Neural cell (in vitro differentiated cells): ENCODE measurements at regions not wholly inside any gene's neighbourhood (a gene's known extent, or its start where the extent isn't known, plus 50 kb on each side); places are given as distances from the start of the nearest gene placed in this dataset.

Source experiments
- H2AFZ ChIP-seq: fragments of 200-600, 300-800 bp; sonication (generic), shearing (Covaris generic); 2 replicates; pipeline ENCODE4 v1.6.0; 2014; ENCODE audit warnings: low read depth, mild to moderate bottlenecking, antibody characterized with exemption, low read length, moderate library complexity
- H3F3A ChIP-seq: fragments of 200-600 bp; shearing (Covaris generic); 2 replicates; pipeline ENCODE4 v1.6.1; 2016; ENCODE audit warnings: mild to moderate bottlenecking, moderate library complexity, mixed read lengths, antibody characterized with exemption, low read length; ENCODE audit not compliant: insufficient read depth, poor library complexity, severe bottlenecking
- H3K27ac ChIP-seq: fragments of 200-600, 300-800 bp; sonication (generic), shearing (Covaris generic); 2 replicates; pipeline ENCODE4 v1.5.1; 2014; ENCODE audit warnings: mild to moderate bottlenecking, low read length, moderate library complexity
- H3K27me3 ChIP-seq: fragments of 300-800, 200-600 bp; sonication (generic), shearing (Covaris generic); 2 replicates; pipeline ENCODE4 v1.6.0; 2014; ENCODE audit warnings: mild to moderate bottlenecking, low read depth, low read length, moderate library complexity; ENCODE audit not compliant: insufficient read depth
- H3K36me3 ChIP-seq: fragments of 300-800, 200-600 bp; sonication (generic), shearing (Covaris generic); 2 replicates; pipeline ENCODE4 v1.5.1; 2014; ENCODE audit warnings: mild to moderate bottlenecking, antibody characterized with exemption, low read length, moderate library complexity; ENCODE audit not compliant: insufficient read depth
- H3K4me2 ChIP-seq: fragments of 300-800, 200-600 bp; sonication (generic), shearing (Covaris generic); 2 replicates; pipeline ENCODE4 v1.6.0; 2014; ENCODE audit warnings: mild to moderate bottlenecking, low read length
- H3K4me3 ChIP-seq: fragments of 300-800, 200-600 bp; sonication (generic), shearing (Covaris generic); 2 replicates; pipeline ENCODE4 v1.5.1; 2014; ENCODE audit warnings: mild to moderate bottlenecking, low read length, moderate library complexity
- H3K79me2 ChIP-seq: fragments of 200-600 bp; shearing (Covaris generic); replicated peaks from 2 replicates; pipeline ENCODE4 v1.6.0; 2014; ENCODE audit warnings: mild to moderate bottlenecking, low read length, moderate library complexity; ENCODE audit not compliant: insufficient read depth
- H3K9ac ChIP-seq: fragments of 300-800, 200-600 bp; sonication (generic), shearing (Covaris generic); 2 replicates; pipeline ENCODE4 v1.6.1; 2016; ENCODE audit warnings: mild to moderate bottlenecking, low read length, mixed read lengths
- H3K9me2 ChIP-seq: fragments of 200-600 bp; shearing (Covaris generic); 2 replicates; pipeline ENCODE4 v1.6.1; 2016; ENCODE audit warnings: mild to moderate bottlenecking, low read length, mixed read lengths; ENCODE audit not compliant: insufficient read depth
- H3K9me3 ChIP-seq: fragments of 200-600, 300-800 bp; sonication (generic), shearing (Covaris generic); 2 replicates; pipeline ENCODE4 v1.6.1; 2016; ENCODE audit warnings: mild to moderate bottlenecking, mixed run types, low read length, moderate library complexity, mixed read lengths
- H4K20me1 ChIP-seq: fragments of 200-600 bp; shearing (Covaris generic); 2 replicates; pipeline ENCODE4 v1.6.1; 2016; ENCODE audit warnings: mild to moderate bottlenecking, mixed run types; ENCODE audit not compliant: insufficient read depth
- CTCF ChIP-seq: fragments of 450-650 bp; IDR thresholded peaks from 2 replicates; pipeline ENCODE4 v1.5.1; 2014; ENCODE audit warnings: antibody characterized with exemption, mild to moderate bottlenecking, moderate library complexity; ENCODE audit not compliant: poor library complexity, severe bottlenecking
- EP300 ChIP-seq: fragments of 450-650 bp; conservative IDR thresholded peaks from 2 replicates; pipeline ENCODE4 v1.6.1; 2014; ENCODE audit warnings: antibody characterized with exemption, mild to moderate bottlenecking, moderate library complexity; ENCODE audit not compliant: poor library complexity, severe bottlenecking
- EZH2 ChIP-seq: fragments of 200-600, 300-800 bp; shearing (Covaris generic), sonication (generic); IDR thresholded peaks from 2 replicates; pipeline ENCODE4 v1.6.1; 2014; ENCODE audit warnings: antibody characterized with exemption, low read length, borderline replicate concordance, mild to moderate bottlenecking; ENCODE audit not compliant: insufficient read depth, poor library complexity, severe bottlenecking
- MXI1 ChIP-seq: fragments of 450-650 bp; conservative IDR thresholded peaks from 2 replicates; pipeline ENCODE4 v1.6.1; 2014; ENCODE audit warnings: antibody characterized with exemption, mild to moderate bottlenecking; ENCODE audit not compliant: poor library complexity, severe bottlenecking
- POLR2AphosphoS5 ChIP-seq: IDR thresholded peaks from 2 replicates; pipeline ENCODE4 v1.6.1; 2012
- RAD21 ChIP-seq: fragments of 450-650 bp; conservative IDR thresholded peaks from 2 replicates; pipeline ENCODE4 v1.6.1; 2014; ENCODE audit warnings: antibody characterized with exemption, mild to moderate bottlenecking, moderate library complexity
- SMC3 ChIP-seq: fragments of 450-650 bp; conservative IDR thresholded peaks from 2 replicates; pipeline ENCODE4 v1.6.1; 2014; ENCODE audit warnings: antibody characterized with exemption, mild to moderate bottlenecking, moderate library complexity; ENCODE audit not compliant: poor library complexity
- TAF1 ChIP-seq: IDR thresholded peaks from 2 replicates; pipeline ENCODE4 v1.6.1; 2012; ENCODE audit warnings: low read depth
- TF ChIP-seq, protein P1 (sequence below): IDR thresholded peaks from 2 replicates; pipeline ENCODE4 v1.6.1; 2012; ENCODE audit warnings: borderline replicate concordance

DNA sequence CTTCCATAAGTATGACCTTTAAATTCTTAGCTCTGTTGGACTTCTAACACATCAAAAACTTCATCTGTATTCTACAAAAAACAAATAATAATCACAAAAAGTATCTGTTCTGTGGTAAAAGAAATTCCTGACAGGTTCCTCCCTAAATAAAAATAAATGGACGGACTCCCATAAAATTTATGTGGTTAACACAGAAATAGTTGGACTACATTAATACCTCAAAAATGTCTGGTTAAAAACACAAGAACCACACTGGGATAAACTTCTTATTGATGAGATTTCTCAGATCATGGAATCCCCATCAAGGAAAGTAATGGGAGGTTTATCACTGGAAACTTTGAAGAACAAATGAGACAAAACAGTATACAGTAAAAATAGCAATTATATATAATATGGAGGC lies 172.4 kb downstream of the MOXD1 start:
- no peak for TF ChIP-seq TAF1
- no peak for TF ChIP-seq EZH2
- no peak for TF ChIP-seq POLR2AphosphoS5
- TF ChIP-seq CTCF: no peak
- TF ChIP-seq, protein P1, sequence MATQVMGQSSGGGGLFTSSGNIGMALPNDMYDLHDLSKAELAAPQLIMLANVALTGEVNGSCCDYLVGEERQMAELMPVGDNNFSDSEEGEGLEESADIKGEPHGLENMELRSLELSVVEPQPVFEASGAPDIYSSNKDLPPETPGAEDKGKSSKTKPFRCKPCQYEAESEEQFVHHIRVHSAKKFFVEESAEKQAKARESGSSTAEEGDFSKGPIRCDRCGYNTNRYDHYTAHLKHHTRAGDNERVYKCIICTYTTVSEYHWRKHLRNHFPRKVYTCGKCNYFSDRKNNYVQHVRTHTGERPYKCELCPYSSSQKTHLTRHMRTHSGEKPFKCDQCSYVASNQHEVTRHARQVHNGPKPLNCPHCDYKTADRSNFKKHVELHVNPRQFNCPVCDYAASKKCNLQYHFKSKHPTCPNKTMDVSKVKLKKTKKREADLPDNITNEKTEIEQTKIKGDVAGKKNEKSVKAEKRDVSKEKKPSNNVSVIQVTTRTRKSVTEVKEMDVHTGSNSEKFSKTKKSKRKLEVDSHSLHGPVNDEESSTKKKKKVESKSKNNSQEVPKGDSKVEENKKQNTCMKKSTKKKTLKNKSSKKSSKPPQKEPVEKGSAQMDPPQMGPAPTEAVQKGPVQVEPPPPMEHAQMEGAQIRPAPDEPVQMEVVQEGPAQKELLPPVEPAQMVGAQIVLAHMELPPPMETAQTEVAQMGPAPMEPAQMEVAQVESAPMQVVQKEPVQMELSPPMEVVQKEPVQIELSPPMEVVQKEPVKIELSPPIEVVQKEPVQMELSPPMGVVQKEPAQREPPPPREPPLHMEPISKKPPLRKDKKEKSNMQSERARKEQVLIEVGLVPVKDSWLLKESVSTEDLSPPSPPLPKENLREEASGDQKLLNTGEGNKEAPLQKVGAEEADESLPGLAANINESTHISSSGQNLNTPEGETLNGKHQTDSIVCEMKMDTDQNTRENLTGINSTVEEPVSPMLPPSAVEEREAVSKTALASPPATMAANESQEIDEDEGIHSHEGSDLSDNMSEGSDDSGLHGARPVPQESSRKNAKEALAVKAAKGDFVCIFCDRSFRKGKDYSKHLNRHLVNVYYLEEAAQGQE: no peak
- TF ChIP-seq RAD21: no peak
- no peak for TF ChIP-seq SMC3
- no peak for TF ChIP-seq EP300
- TF ChIP-seq MXI1: no peak
- H3F3A ChIP-seq: no peaks in the 10 kb centered on the region
- no peak overlapping the region for H3K4me3 ChIP-seq
- no peaks in the 10 kb centered on the region for H3K36me3 ChIP-seq
- H3K27me3 ChIP-seq: no peaks in the 10 kb centered on the region
- H3K4me2 ChIP-seq: no peak overlapping the region
- no peaks in the 10 kb centered on the region for H3K9me2 ChIP-seq
- H2AFZ ChIP-seq: no peak overlapping the region
- no peak overlapping the region for H3K9ac ChIP-seq
- no peaks in the 10 kb centered on the region for H4K20me1 ChIP-seq
- no peaks in the 10 kb centered on the region for H3K9me3 ChIP-seq
- H3K27ac ChIP-seq: no peak overlapping the region
- H3K79me2 ChIP-seq: no peaks in the 10 kb centered on the region

- Histone ChIP-seq H3K36me3 (no peaks in the 10 kb centered on the region), H2AFZ (no peak overlapping the region), H3K27ac (no peak overlapping the region), H3K9me3 (no peaks in the 10 kb centered on the region), H3K79me2 (no peaks in the 10 kb centered on the region), H3K27me3 (no peaks in the 10 kb centered on the region), H3F3A (no peaks in the 10 kb centered on the region), H3K4me2 (no peak overlapping the region), H3K4me3 (no peak overlapping the region), H4K20me1 (no peaks in the 10 kb centered on the region), H3K9ac (no peak overlapping the region), H3K9me2 (no peaks in the 10 kb centered on the region)
- no peak for TF ChIP-seq MXI1
- no peak for TF ChIP-seq EZH2
- no peak for TF ChIP-seq TAF1
- TF ChIP-seq POLR2AphosphoS5: no peak
- no peak for TF ChIP-seq RAD21
- no peak for TF ChIP-seq CTCF
- TF ChIP-seq SMC3: no peak
- TF ChIP-seq, protein P1: no peak
Measured at GRCh38 chr6:132227904-132228303, 173.4 kb downstream of the MOXD1 start.
